C4-2B (cell line): ENCODE measurements at regions not wholly inside any gene's neighbourhood (a gene's known extent, or its start where the extent isn't known, plus 50 kb on each side); places are given as distances from the start of the nearest gene placed in this dataset.

Experiments
- CTCF ChIP-seq: fragments of 450-650 bp; conservative IDR thresholded peaks from 2 replicates; pipeline ENCODE4 v1.5.1; 2017; ENCODE audit warnings: mild to moderate bottlenecking
- ZFX ChIP-seq: fragments of 450-650 bp; IDR thresholded peaks from 2 replicates; pipeline ENCODE4 v1.6.1; 2017

- TF ChIP-seq CTCF (no peak), ZFX (no peak)
These were observed 95.0 kb upstream of the TERB2 start for GRCh38 chr15:44861439-44861910.
